H1 (cell line): ENCODE measurements at regions not wholly inside any gene's neighbourhood (a gene's known extent, or its start where the extent isn't known, plus 50 kb on each side); places are given as distances from the start of the nearest gene placed in this dataset.

ENCODE experiments used
- CTCF ChIA-PET: fragments of 300-600 bp; sonication (Branson Sonifier 250); formaldehyde crosslinking; loops from one replicate; lab custom pipeline; 2021; ENCODE audit not compliant: partially characterized antibody; lab: Charles Lee
- POLR2A ChIA-PET: fragments of 300-600 bp; sonication (Branson Sonifier 250); formaldehyde crosslinking; loops from one replicate; lab custom pipeline; 2021; ENCODE audit warnings: inconsistent platforms; ENCODE audit not compliant: partially characterized antibody; lab: Charles Lee
- DNase-seq, 2 experiments: peaks; one replicate each; pipeline versions ENCODE4 v3.0.0 to v3.0.0-alpha.2; 2010 to 2022; ENCODE audit warnings: low spot score in 2 of 2, low read depth in 1 of 2, mixed read lengths in 1 of 2
- FAIRE-seq: peaks from 2 replicates; lab custom pipeline; 2011; peaks lifted over from hg19 to GRCh38; lab: Jason Lieb, UNC
- H2AFZ ChIP-seq: 2 replicates; pipeline ENCODE4 v1.8.1; 2012; ENCODE audit warnings: low read length, inconsistent platforms
- H2AK5ac ChIP-seq: 2 replicates; pipeline ENCODE4 v1.6.1; 2013; ENCODE audit warnings: low read depth, low read length
- H2BK120ac ChIP-seq: replicated peaks from 2 replicates; pipeline ENCODE3; 2013; ENCODE audit warnings: low read depth, low read length, inconsistent platforms
- H2BK12ac ChIP-seq: 2 replicates; pipeline ENCODE4 v1.6.1; 2013; ENCODE audit warnings: low read depth, low read length
- H2BK15ac ChIP-seq: 2 replicates; pipeline ENCODE4 v1.6.1; 2013; ENCODE audit warnings: low read length
- H2BK20ac ChIP-seq: 2 replicates; pipeline ENCODE4 v1.6.1; 2013; ENCODE audit warnings: low read length
- H2BK5ac ChIP-seq: 2 replicates; pipeline ENCODE4 v1.6.1; 2013; ENCODE audit warnings: low read depth, low read length
- H3K14ac ChIP-seq: 2 replicates; pipeline ENCODE4 v1.6.1; 2013; ENCODE audit warnings: inconsistent platforms; ENCODE audit not compliant: insufficient read length
- H3K18ac ChIP-seq: 2 replicates; pipeline ENCODE4 v1.6.1; 2013; ENCODE audit warnings: low read length; ENCODE audit errors: extremely low read depth
- H3K23ac ChIP-seq: 2 replicates; pipeline ENCODE4 v1.6.1; 2013; ENCODE audit warnings: inconsistent platforms; ENCODE audit not compliant: insufficient read length
- H3K23me2 ChIP-seq: 2 replicates; pipeline ENCODE4 v1.6.1; 2013; ENCODE audit warnings: low read depth, low read length
- H3K27ac ChIP-seq: 2 replicates; pipeline ENCODE4 v1.6.1; 2011; ENCODE audit warnings: low read depth, low read length, inconsistent platforms
- H3K27me3 ChIP-seq, 4 experiments: replicated peaks in 1 of 4; 1 replicate in 1 of 4; 2 replicates in 3 of 4; pipeline versions ENCODE4 v1.6.1 to v1.8.1; 2011 to 2013; ENCODE audit warnings: low read length in 3 of 4, mild to moderate bottlenecking in 3 of 4, inconsistent platforms in 2 of 4, mixed read lengths in 2 of 4, moderate library complexity in 1 of 4; ENCODE audit not compliant: control insufficient read depth in 3 of 4, insufficient read depth in 3 of 4; ENCODE audit errors: extremely low read depth in 1 of 4
- H3K36me3 ChIP-seq, 4 experiments: 2 replicates each; pipeline versions ENCODE4 v1.6.1 to v1.8.1; 2011 to 2013; ENCODE audit warnings: mild to moderate bottlenecking in 4 of 4, low read length in 3 of 4, moderate library complexity in 2 of 4, control low read depth in 1 of 4, inconsistent platforms in 1 of 4; ENCODE audit not compliant: insufficient read depth in 4 of 4, control insufficient read depth in 2 of 4
- H3K4ac ChIP-seq: replicated peaks from 2 replicates; pipeline ENCODE3; 2013; ENCODE audit warnings: low read length, low read depth, mixed read lengths, inconsistent platforms; ENCODE audit not compliant: insufficient read length
- H3K4me1 ChIP-seq, 4 experiments: replicated peaks in 1 of 4; 1 replicate in 1 of 4; 2 replicates in 3 of 4; pipeline versions ENCODE4 v1.6.1 to v1.8.1; 2011 to 2013; ENCODE audit warnings: low read length in 3 of 4, inconsistent platforms in 2 of 4, mixed read lengths in 1 of 4; ENCODE audit not compliant: insufficient read depth in 4 of 4, control insufficient read depth in 3 of 4
- H3K4me2 ChIP-seq, 2 experiments: 2 replicates each; pipeline versions ENCODE4 v1.6.1 to v1.8.1; 2011 to 2013; ENCODE audit warnings: low read depth in 2 of 2, low read length in 2 of 2, control low read depth in 1 of 2, inconsistent platforms in 1 of 2, mild to moderate bottlenecking in 1 of 2; ENCODE audit not compliant: insufficient read depth in 1 of 2
- H3K4me3 ChIP-seq, 4 experiments: fragments of 200-600, 300-600 bp in 1 of 4; sonication (generic), shearing (Covaris generic), sonication (Bioruptor Twin) in 1 of 4; 2 replicates each; pipeline versions ENCODE4 v1.5.1 to v1.8.1; 2011 to 2016; ENCODE audit warnings: low read length in 4 of 4, low read depth in 3 of 4, control low read depth in 2 of 4, inconsistent platforms in 2 of 4, mild to moderate bottlenecking in 2 of 4, mixed read lengths in 1 of 4, moderate library complexity in 1 of 4; ENCODE audit not compliant: insufficient read depth in 2 of 4; ENCODE audit errors: extremely low read depth in 1 of 4
- H3K56ac ChIP-seq: replicated peaks from 2 replicates; pipeline ENCODE3; 2013; ENCODE audit warnings: low read depth, mild to moderate bottlenecking, mixed read lengths, low read length, inconsistent platforms; ENCODE audit not compliant: insufficient read length
- H3K79me1 ChIP-seq: 2 replicates; pipeline ENCODE4 v1.6.1; 2013; ENCODE audit warnings: low read depth, low read length, control low read depth
- H3K79me2 ChIP-seq, 2 experiments: 2 replicates each; pipeline versions ENCODE4 v1.6.1 to v1.8.1; 2012 to 2013; ENCODE audit warnings: low read length in 2 of 2, mild to moderate bottlenecking in 2 of 2, inconsistent platforms in 1 of 2; ENCODE audit not compliant: insufficient read depth in 2 of 2, control insufficient read depth in 1 of 2
- H3K9ac ChIP-seq, 4 experiments: replicated peaks in 1 of 4; 1 replicate in 1 of 4; 2 replicates in 3 of 4; pipeline versions ENCODE4 v1.6.1 to v1.8.1; 2011 to 2013; ENCODE audit warnings: low read depth in 3 of 4, low read length in 3 of 4, control low read depth in 2 of 4, mild to moderate bottlenecking in 2 of 4, moderate library complexity in 2 of 4, inconsistent platforms in 1 of 4; ENCODE audit errors: extremely low read depth in 1 of 4
- H3K9me3 ChIP-seq, 2 experiments: 2 replicates each; pipeline versions ENCODE4 v1.6.1 to v1.8.1; 2012 to 2013; ENCODE audit warnings: mild to moderate bottlenecking in 2 of 2, moderate library complexity in 2 of 2, control low read depth in 1 of 2, inconsistent platforms in 1 of 2, low read depth in 1 of 2, low read length in 1 of 2, mixed read lengths in 1 of 2; ENCODE audit not compliant: insufficient read depth in 2 of 2
- H4K20me1 ChIP-seq, 2 experiments: replicated peaks in 1 of 2; 2 replicates each; pipeline versions ENCODE3 to v1.8.1; 2011 to 2013; ENCODE audit warnings: inconsistent platforms in 2 of 2, low read length in 2 of 2, mild to moderate bottlenecking in 1 of 2; ENCODE audit not compliant: insufficient read depth in 2 of 2, control insufficient read depth in 1 of 2
- H4K5ac ChIP-seq: 2 replicates; pipeline ENCODE4 v1.6.1; 2013; ENCODE audit warnings: low read length, low read depth, mixed read lengths, inconsistent platforms; ENCODE audit not compliant: insufficient read length
- H4K8ac ChIP-seq: 2 replicates; pipeline ENCODE4 v1.8.0; 2013; ENCODE audit warnings: mild to moderate bottlenecking, moderate library complexity, low read length, inconsistent platforms; ENCODE audit not compliant: insufficient read depth; ENCODE audit errors: extremely low read depth
- H4K91ac ChIP-seq: replicated peaks from 2 replicates; pipeline ENCODE3; 2013; ENCODE audit warnings: low read length, mixed read lengths, inconsistent platforms; ENCODE audit not compliant: insufficient read length
- HDAC6 ChIP-seq: IDR thresholded peaks from one replicate; pipeline ENCODE4 v1.7.1; 2012; ENCODE audit warnings: low read depth, mild to moderate bottlenecking, inconsistent platforms, low read length, moderate library complexity
- NANOG ChIP-seq: IDR thresholded peaks from 2 replicates; pipeline ENCODE4 v1.6.1; 2011; ENCODE audit warnings: low read length, low read depth, mild to moderate bottlenecking, inconsistent platforms; ENCODE audit not compliant: insufficient read depth, poor library complexity, severe bottlenecking
- ZNF274 ChIP-seq: IDR thresholded peaks from 2 replicates; pipeline ENCODE4 v1.7.0; 2012; ENCODE audit warnings: low read length, borderline replicate concordance; ENCODE audit errors: extremely low read depth
- WGBS, 2 experiments: shearing (Covaris generic) in 1 of 2; methylation state at CpG; one replicate each; pipeline versions ENCODE4 v1.1.6 to v1.1.7; 2013 to 2015; ENCODE audit warnings: low lambda C conversion rate in 2 of 2, mixed read lengths in 2 of 2, inconsistent platforms in 1 of 2, low coverage in 1 of 2, missing lambda C conversion rate in 1 of 2; ENCODE audit not compliant: insufficient replicate concordance in 2 of 2, insufficient coverage in 1 of 2, insufficient read length in 1 of 2; ENCODE audit errors: extremely low coverage in 1 of 2, missing lambda C conversion rate in 1 of 2; 5-methylcytosine and 5-hydroxymethylcytosine counted together

DNA sequence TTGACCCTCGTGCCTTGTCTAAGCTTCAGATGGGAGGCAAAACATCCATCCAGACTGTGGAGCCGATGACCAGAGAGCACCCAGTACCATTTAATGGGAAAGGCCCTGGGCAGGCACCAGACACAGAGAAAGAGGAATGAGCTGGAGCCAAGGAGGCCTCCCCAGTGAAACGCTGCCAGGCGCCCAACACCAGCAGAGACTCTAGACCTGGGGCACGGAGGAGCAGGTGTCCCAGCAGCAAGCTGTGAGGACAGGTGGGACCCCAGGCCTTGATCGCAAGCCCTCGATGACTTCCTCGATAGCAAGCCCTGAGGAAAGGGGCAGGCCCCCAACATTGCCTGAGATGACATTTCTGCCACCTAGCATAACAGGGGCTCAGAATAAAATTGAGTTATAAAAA lies 62.2 kb upstream of the SIAH1 start:
- Histone ChIP-seq H3K27me3 (no peaks in the 10 kb centered on the region), H2BK15ac (no peak overlapping the region), H3K4me2 (no peak overlapping the region), H4K5ac (no peak overlapping the region), H3K27ac (no peak overlapping the region), H4K20me1 (no peaks in the 10 kb centered on the region), H3K23ac (no peak overlapping the region), H3K79me2 (no peaks in the 10 kb centered on the region), H3K79me1 (no peaks in the 10 kb centered on the region), H3K14ac (no peak overlapping the region), H2BK5ac (no peak overlapping the region), H3K4me1 (no peaks in the 10 kb centered on the region), H3K18ac (no peak overlapping the region), H2BK12ac (no peak overlapping the region), H3K36me3 (no peaks in the 10 kb centered on the region), H3K9ac (no peak overlapping the region), H3K56ac (no peak overlapping the region), H3K4me3 (no peak overlapping the region), H4K91ac (no peak overlapping the region), H3K4ac (no peak overlapping the region), H3K9me3 (no peaks in the 10 kb centered on the region), H2AK5ac (no peak overlapping the region), H4K8ac (no peak overlapping the region), H2BK120ac (no peak overlapping the region), H3K23me2 (no peaks in the 10 kb centered on the region), H2AFZ (no peak overlapping the region), H2BK20ac (no peak overlapping the region)
- POLR2A ChIA-PET, result interaction anchor here (1.0 to 1.2 kb wide), 2 partner anchors 60 to 62 kb away, joined by 4 read pairs; partner anchors contain the start of gene SIAH1
- FAIRE-seq (no peak), DNase-seq (no peak)
- WGBS, 2 experiments, result 86% methylated on average over 8 of the region's 8 CpGs; no CpG with 5 or more reads in 1 of the 2 experiments
- CTCF ChIA-PET, result interaction anchor here (0.5 to 1.4 kb wide), 5 partner anchors 79 to 139 kb away, joined by 3 to 4 read pairs (median 3); no protein-coding TSS in a partner anchor
- no peak for TF ChIP-seq HDAC6
- TF ChIP-seq ZNF274, result no peak
- TF ChIP-seq NANOG, result no peak
